GM23338 (cell line): ENCODE measurements at regions not wholly inside any gene's neighbourhood (a gene's known extent, or its start where the extent isn't known, plus 50 kb on each side); places are given as distances from the start of the nearest gene placed in this dataset.

ENCODE experiments used
- ATAC-seq: fragments of 200-7000 bp; cut with Tn5 transposase; 3 replicates; pipeline ENCODE4 v1.9.1; 2020
- DNase-seq: peaks from one replicate; pipeline ENCODE4 v3.0.0-alpha.2; 2015; ENCODE audit warnings: low spot score
- H2AFZ ChIP-seq: fragments of 200-600 bp; sonication (generic); 2 replicates; pipeline ENCODE4 v1.8.0; 2016; ENCODE audit warnings: antibody characterized with exemption, mild to moderate bottlenecking, moderate library complexity
- H3F3A ChIP-seq: fragments of 200-600 bp; sonication (generic); replicated peaks from 2 replicates; pipeline ENCODE4 v1.8.0; 2017; ENCODE audit warnings: antibody characterized with exemption, mixed run types, low read depth
- H3K27ac ChIP-seq: fragments of 200-600 bp; sonication (generic); 2 replicates; pipeline ENCODE4 v1.6.1; 2016; ENCODE audit warnings: low read depth
- H3K27me3 ChIP-seq: fragments of 200-600 bp; sonication (generic); 2 replicates; pipeline ENCODE4 v1.8.0; 2016; ENCODE audit warnings: mild to moderate bottlenecking, mixed run types, moderate library complexity; ENCODE audit not compliant: insufficient read depth
- H3K36me3 ChIP-seq: fragments of 200-600 bp; sonication (generic); 2 replicates; pipeline ENCODE4 v1.8.0; 2016; ENCODE audit warnings: mild to moderate bottlenecking; ENCODE audit not compliant: insufficient read depth
- H3K4me1 ChIP-seq: fragments of 200-600 bp; sonication (generic); 2 replicates; pipeline ENCODE4 v1.8.0; 2016; ENCODE audit warnings: mild to moderate bottlenecking, moderate library complexity; ENCODE audit not compliant: insufficient read depth
- H3K4me2 ChIP-seq: fragments of 200-600 bp; sonication (generic); 2 replicates; pipeline ENCODE4 v1.7.1; 2017; ENCODE audit warnings: mixed run types
- H3K4me3 ChIP-seq: fragments of 200-600 bp; sonication (generic); 2 replicates; pipeline ENCODE4 v1.6.1; 2016; ENCODE audit warnings: mixed run types
- H3K79me2 ChIP-seq: fragments of 200-600 bp; sonication (generic); replicated peaks from 2 replicates; pipeline ENCODE4 v1.8.0; 2017; ENCODE audit warnings: mild to moderate bottlenecking; ENCODE audit not compliant: insufficient read depth
- H3K9me2 ChIP-seq: fragments of 200-600 bp; sonication (generic); 2 replicates; pipeline ENCODE4 v1.8.0; 2017; ENCODE audit not compliant: insufficient read depth
- H4K20me1 ChIP-seq: fragments of 200-600 bp; sonication (generic); replicated peaks from 2 replicates; pipeline ENCODE4 v1.8.0; 2017; ENCODE audit warnings: mild to moderate bottlenecking; ENCODE audit not compliant: insufficient read depth
- H3K27ac Mint-ChIP-seq: 2 replicates; pipeline ENCODE4 v1.8.0; 2020; ENCODE audit warnings: inconsistent platforms, mild to moderate bottlenecking, moderate library complexity, mixed read lengths
- H3K27me3 Mint-ChIP-seq: 3 replicates; pipeline ENCODE4 v1.8.0; 2022; ENCODE audit warnings: low read depth, mild to moderate bottlenecking, moderate library complexity, mixed read lengths, inconsistent platforms; ENCODE audit not compliant: insufficient read depth, poor library complexity
- H3K36me3 Mint-ChIP-seq: 3 replicates; pipeline ENCODE4 v1.8.0; 2021; ENCODE audit warnings: low read depth, mild to moderate bottlenecking, inconsistent platforms, moderate library complexity, mixed read lengths
- H3K4me1 Mint-ChIP-seq: 3 replicates; pipeline ENCODE4 v1.8.0; 2020; ENCODE audit warnings: mild to moderate bottlenecking, inconsistent platforms, mixed read lengths
- H3K4me3 Mint-ChIP-seq: 3 replicates; pipeline ENCODE4 v1.8.0; 2021; ENCODE audit warnings: moderate library complexity, mild to moderate bottlenecking, inconsistent platforms, mixed read lengths
- H3K9me3 Mint-ChIP-seq: 3 replicates; pipeline ENCODE4 v1.8.0; 2020; ENCODE audit warnings: moderate library complexity, mild to moderate bottlenecking, inconsistent platforms, mixed read lengths
- CREB1 ChIP-seq: fragments of 250-450 bp; sonication (Bioruptor Pico); IDR thresholded peaks from 2 replicates; pipeline ENCODE4 v1.5.0; 2020; ENCODE audit warnings: low read depth, mild to moderate bottlenecking, moderate library complexity
- EZH2 ChIP-seq: fragments of 200-600 bp; sonication (generic); IDR thresholded peaks from one replicate; pipeline ENCODE4 v1.8.0; 2017; ENCODE audit warnings: antibody characterized with exemption, mild to moderate bottlenecking, low read depth; ENCODE audit not compliant: unreplicated experiment
- EZH2phosphoT487 ChIP-seq: fragments of 200-600 bp; sonication (generic); IDR thresholded peaks from one replicate; pipeline ENCODE4 v1.8.1; 2018; ENCODE audit warnings: antibody characterized with exemption; ENCODE audit not compliant: unreplicated experiment
- JUNB ChIP-seq: IDR thresholded peaks from one replicate; pipeline ENCODE4 v1.6.1; 2016; ENCODE audit warnings: antibody characterized with exemption; ENCODE audit not compliant: unreplicated experiment
- NANOG ChIP-seq: IDR thresholded peaks from 2 replicates; pipeline ENCODE4 v1.6.1; 2016; ENCODE audit warnings: antibody characterized with exemption, borderline replicate concordance
- POLR2AphosphoS5 ChIP-seq: IDR thresholded peaks from 2 replicates; pipeline ENCODE4 v1.6.1; 2016; ENCODE audit warnings: antibody characterized with exemption, low read depth
- STAT1 ChIP-seq: IDR thresholded peaks from one replicate; pipeline ENCODE4 v1.6.1; 2016; ENCODE audit warnings: antibody characterized with exemption; ENCODE audit not compliant: unreplicated experiment
- ZNF114 ChIP-seq: fragments of 250-450 bp; sonication (Bioruptor Pico); IDR thresholded peaks from 2 replicates; pipeline ENCODE4 v1.5.0; 2020; ENCODE audit warnings: mild to moderate bottlenecking, moderate library complexity
- ZNF331 ChIP-seq: fragments of 250-450 bp; sonication (Bioruptor Pico); IDR thresholded peaks from 2 replicates; pipeline ENCODE4 v1.5.0; 2020; ENCODE audit warnings: low read depth, mild to moderate bottlenecking, moderate library complexity
- TF ChIP-seq, protein P1 (sequence below): IDR thresholded peaks from one replicate; pipeline ENCODE4 v1.6.1; 2018; ENCODE audit warnings: antibody characterized with exemption; ENCODE audit not compliant: unreplicated experiment
- TF ChIP-seq, protein P2 (sequence below): IDR thresholded peaks from 2 replicates; pipeline ENCODE4 v1.6.1; 2016; ENCODE audit warnings: antibody characterized with exemption
- TF ChIP-seq, protein P3 (sequence below), 2 experiments: fragments of 200-600 bp in 1 of 2; sonication (generic) in 1 of 2; conservative IDR thresholded peaks; 2 replicates each; pipeline versions ENCODE4 v1.5.1 to v1.6.1; 2016 to 2017; ENCODE audit warnings: antibody characterized with exemption in 2 of 2, low read depth in 2 of 2, mild to moderate bottlenecking in 2 of 2, moderate library complexity in 1 of 2

DNA sequence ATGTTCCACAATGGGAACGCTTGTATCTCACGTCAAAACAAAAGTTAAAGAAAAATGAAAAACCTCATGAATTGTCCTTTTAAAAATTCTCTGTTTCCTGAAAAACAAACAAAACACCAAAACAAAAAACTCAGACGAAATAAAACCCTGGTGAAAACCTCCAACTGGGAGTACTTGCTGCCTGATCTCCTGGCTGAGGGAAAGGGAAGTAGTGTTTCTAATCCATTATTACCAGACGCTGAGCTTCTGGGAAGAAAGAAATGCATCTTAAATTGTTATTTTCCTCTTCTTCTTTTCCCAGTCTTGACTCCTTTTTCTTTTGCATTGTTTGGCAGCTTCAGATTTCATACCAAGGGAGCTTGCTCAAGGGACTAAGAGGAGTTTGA, 243.2 kb upstream of the RGMA start (continued):
- TF ChIP-seq, protein P1, sequence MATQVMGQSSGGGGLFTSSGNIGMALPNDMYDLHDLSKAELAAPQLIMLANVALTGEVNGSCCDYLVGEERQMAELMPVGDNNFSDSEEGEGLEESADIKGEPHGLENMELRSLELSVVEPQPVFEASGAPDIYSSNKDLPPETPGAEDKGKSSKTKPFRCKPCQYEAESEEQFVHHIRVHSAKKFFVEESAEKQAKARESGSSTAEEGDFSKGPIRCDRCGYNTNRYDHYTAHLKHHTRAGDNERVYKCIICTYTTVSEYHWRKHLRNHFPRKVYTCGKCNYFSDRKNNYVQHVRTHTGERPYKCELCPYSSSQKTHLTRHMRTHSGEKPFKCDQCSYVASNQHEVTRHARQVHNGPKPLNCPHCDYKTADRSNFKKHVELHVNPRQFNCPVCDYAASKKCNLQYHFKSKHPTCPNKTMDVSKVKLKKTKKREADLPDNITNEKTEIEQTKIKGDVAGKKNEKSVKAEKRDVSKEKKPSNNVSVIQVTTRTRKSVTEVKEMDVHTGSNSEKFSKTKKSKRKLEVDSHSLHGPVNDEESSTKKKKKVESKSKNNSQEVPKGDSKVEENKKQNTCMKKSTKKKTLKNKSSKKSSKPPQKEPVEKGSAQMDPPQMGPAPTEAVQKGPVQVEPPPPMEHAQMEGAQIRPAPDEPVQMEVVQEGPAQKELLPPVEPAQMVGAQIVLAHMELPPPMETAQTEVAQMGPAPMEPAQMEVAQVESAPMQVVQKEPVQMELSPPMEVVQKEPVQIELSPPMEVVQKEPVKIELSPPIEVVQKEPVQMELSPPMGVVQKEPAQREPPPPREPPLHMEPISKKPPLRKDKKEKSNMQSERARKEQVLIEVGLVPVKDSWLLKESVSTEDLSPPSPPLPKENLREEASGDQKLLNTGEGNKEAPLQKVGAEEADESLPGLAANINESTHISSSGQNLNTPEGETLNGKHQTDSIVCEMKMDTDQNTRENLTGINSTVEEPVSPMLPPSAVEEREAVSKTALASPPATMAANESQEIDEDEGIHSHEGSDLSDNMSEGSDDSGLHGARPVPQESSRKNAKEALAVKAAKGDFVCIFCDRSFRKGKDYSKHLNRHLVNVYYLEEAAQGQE = no peak
- TF ChIP-seq POLR2AphosphoS5 (no peak), JUNB (no peak), EZH2phosphoT487 (no peak), STAT1 (no peak), ZNF114 (no peak), EZH2 (no peak)
- TF ChIP-seq, protein P2, sequence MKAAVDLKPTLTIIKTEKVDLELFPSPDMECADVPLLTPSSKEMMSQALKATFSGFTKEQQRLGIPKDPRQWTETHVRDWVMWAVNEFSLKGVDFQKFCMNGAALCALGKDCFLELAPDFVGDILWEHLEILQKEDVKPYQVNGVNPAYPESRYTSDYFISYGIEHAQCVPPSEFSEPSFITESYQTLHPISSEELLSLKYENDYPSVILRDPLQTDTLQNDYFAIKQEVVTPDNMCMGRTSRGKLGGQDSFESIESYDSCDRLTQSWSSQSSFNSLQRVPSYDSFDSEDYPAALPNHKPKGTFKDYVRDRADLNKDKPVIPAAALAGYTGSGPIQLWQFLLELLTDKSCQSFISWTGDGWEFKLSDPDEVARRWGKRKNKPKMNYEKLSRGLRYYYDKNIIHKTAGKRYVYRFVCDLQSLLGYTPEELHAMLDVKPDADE = no peak

DNA sequence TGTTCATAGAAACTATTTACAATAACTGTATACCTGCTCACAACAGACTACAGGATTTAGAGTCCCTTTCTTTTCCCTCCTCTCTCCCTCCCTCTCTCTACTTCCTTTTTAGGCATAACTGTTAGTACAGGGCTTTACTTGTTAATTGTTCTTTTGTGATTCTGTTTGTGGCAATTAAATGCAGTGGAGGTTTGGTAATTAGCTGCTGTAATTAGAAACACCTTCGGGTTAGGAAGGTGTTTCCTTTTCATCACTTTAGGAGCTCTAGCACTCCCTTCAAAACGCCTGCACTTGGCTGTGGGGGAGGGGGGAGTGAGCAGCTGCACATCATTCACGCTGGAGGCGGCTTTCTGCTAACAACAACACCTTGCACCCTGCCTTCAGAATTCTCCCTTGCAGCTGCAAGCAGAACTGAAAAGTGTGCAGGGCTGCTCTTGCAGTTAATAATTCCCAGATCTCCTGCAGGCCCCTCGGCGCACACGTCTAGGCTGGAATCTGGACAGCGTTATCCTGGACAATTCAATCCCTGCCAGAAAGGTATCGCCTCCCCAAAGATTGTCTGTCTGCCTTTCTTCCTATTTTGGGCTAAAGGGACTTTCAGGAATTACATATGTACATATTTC, 242.6 kb upstream of the RGMA start:
- Histone ChIP-seq H3K4me2 (peak overlapping the region; percentile 74), H4K20me1 (no peaks in the 10 kb centered on the region), H3K36me3 (no peaks in the 10 kb centered on the region), H3F3A (no peaks in the 10 kb centered on the region), H3K27ac (peak overlapping the region; percentile 8; the same call in 1 of the 2 replicates), H3K9me2 (0 out of 2 replicates have a peak, but pooled peaks cover 3% of the 10 kb centered on the region), H3K27me3 (peaks cover 64% of the 10 kb centered on the region), H3K4me1 (peaks cover 46% of the 10 kb centered on the region), H3K4me3 (peak overlapping the region; percentile 44), H2AFZ (no peak overlapping the region), H3K79me2 (no peaks in the 10 kb centered on the region)
- H3K27me3 Mint-ChIP-seq = peaks cover 50% of the 10 kb centered on the region
- ATAC-seq (peak; percentile 43), DNase-seq (peak; percentile 90)
- peak overlapping the region; percentile 71 for H3K4me3 Mint-ChIP-seq
- peaks cover 7% of the 10 kb centered on the region; the same call in 2 of the 3 replicates for H3K36me3 Mint-ChIP-seq
- H3K4me1 Mint-ChIP-seq = peaks cover 71% of the 10 kb centered on the region
- no peak overlapping the region for H3K27ac Mint-ChIP-seq
- peaks cover 8% of the 10 kb centered on the region; the same call in 2 of the 3 replicates for H3K9me3 Mint-ChIP-seq
- no peak for TF ChIP-seq ZNF331
- no peak for TF ChIP-seq ZNF114
- peak; percentile 62 for TF ChIP-seq POLR2AphosphoS5
- TF ChIP-seq EZH2phosphoT487 = no peak
- no peak for TF ChIP-seq STAT1
- TF ChIP-seq NANOG = peak; percentile 92
- TF ChIP-seq, protein P3, sequence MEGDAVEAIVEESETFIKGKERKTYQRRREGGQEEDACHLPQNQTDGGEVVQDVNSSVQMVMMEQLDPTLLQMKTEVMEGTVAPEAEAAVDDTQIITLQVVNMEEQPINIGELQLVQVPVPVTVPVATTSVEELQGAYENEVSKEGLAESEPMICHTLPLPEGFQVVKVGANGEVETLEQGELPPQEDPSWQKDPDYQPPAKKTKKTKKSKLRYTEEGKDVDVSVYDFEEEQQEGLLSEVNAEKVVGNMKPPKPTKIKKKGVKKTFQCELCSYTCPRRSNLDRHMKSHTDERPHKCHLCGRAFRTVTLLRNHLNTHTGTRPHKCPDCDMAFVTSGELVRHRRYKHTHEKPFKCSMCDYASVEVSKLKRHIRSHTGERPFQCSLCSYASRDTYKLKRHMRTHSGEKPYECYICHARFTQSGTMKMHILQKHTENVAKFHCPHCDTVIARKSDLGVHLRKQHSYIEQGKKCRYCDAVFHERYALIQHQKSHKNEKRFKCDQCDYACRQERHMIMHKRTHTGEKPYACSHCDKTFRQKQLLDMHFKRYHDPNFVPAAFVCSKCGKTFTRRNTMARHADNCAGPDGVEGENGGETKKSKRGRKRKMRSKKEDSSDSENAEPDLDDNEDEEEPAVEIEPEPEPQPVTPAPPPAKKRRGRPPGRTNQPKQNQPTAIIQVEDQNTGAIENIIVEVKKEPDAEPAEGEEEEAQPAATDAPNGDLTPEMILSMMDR (conservative IDR thresholded peaks at IDR 0.05; ENCODE audit: low read depth in 2 of 2) = no peak
- no peak for TF ChIP-seq EZH2
- no peak for TF ChIP-seq JUNB
- TF ChIP-seq, protein P2 = 0 out of 2 replicates have a peak, but pooled peaks have one; percentile 17
- peak; percentile 27; the same call in 1 of the 2 replicates for TF ChIP-seq CREB1 (CRISPR knock-in tag)
- TF ChIP-seq, protein P1 = no peak
